ENCODE measurements at regions not wholly inside any gene's neighbourhood (a gene's known extent, or its start where the extent isn't known, plus 50 kb on each side); places are given as distances from the start of the nearest gene placed in this dataset.

- no peak for TF ChIP-seq CTCF (IDR thresholded peaks at IDR 0.05)
- TF ChIP-seq POLR2A (IDR thresholded peaks at IDR 0.05): no peak
Measured at GRCh38 chr1:217052626-217053025, 329.4 kb upstream of the ESRRG start.
